ENCODE measurements at regions not wholly inside any gene's neighbourhood (a gene's known extent, or its start where the extent isn't known, plus 50 kb on each side); places are given as distances from the start of the nearest gene placed in this dataset.

DNA sequence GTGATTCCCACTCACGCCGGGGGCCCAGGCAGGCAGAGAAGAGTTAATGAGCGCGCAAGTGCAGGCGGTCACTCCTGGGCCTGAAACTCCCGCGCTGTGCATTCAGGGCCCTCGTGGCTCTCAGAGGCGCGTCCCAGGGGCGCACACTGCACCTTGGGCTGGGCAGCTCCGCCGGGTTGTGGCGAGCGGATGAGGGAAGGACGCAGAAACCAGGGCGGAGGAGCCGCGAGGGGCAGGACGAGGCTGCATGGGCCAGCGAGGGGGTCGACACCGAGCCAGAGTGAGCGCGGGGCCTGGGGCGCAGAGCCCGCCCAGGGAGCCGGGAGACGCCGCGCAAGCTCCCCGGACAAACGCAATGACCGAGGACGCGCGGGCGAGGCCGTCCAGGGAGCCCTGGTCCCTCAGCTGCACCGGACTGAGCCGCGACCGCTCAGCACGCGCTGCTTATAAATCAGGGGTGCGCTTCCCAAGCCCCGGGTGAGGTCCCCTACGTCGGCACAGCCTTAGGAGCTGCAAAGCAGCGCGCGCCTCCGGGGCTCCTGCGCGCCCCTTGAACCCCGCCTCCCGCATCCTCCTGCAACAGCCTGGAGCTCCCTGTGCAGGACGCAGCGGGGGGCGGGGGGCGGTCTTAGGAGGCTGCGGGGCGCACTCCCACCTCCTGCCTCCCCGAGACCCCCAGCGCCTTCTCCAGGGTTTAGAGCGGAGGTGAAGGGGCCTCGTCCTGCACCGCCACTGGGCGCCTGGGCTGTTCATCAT, 180.2 kb upstream of the ALKAL2 start:
- H3K9me1 ChIP-seq (replicated peaks; ENCODE audit: control insufficient read depth, extremely low read depth, insufficient read depth, low read length), result no peaks in the 10 kb centered on the region
- H3K79me2 ChIP-seq (ENCODE audit: control insufficient read depth, insufficient read depth, low read length), result no peaks in the 10 kb centered on the region
- no peak overlapping the region for H3K9ac ChIP-seq (replicated peaks; ENCODE audit: extremely low read depth, insufficient read depth, low read length)
- BruUV-seq (replicated peaks), result no TSS peak
- intact Hi-C loops (cut with micrococcal nuclease), result no loop called here
- DNase-seq (ENCODE audit: low read depth, low spot score), result no peak
- H3K4me3 ChIP-seq (replicated peaks in 1 of 3; ENCODE audit: insufficient read depth in 1 of 3, low read depth in 1 of 3, low read length in 3 of 3), result no peak overlapping the region
- dilution Hi-C loops (cut with MboI; ENCODE audit: extremely low pct_ligation_motif_present, low sequenced_read_pairs), result no loop called here
- FAIRE-seq, result no peak
- H3K4me1 ChIP-seq (ENCODE audit: control insufficient read depth, extremely low read depth, insufficient read depth, low read length), result no peaks in the 10 kb centered on the region
- POLR2A ChIA-PET, result no interaction called here
- TF ChIP-seq, protein P1, sequence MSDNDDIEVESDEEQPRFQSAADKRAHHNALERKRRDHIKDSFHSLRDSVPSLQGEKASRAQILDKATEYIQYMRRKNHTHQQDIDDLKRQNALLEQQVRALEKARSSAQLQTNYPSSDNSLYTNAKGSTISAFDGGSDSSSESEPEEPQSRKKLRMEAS (IDR thresholded peaks at IDR 0.05; ENCODE audit: insufficient read depth, insufficient read length), result no peak
- TF ChIP-seq GATA2 (IDR thresholded peaks at IDR 0.05; ENCODE audit: insufficient read depth, insufficient read length, low read depth, low read length) (no peak), POLR2AphosphoS5 (IDR thresholded peaks at IDR 0.05; ENCODE audit: insufficient read depth, low read depth, low read length) (no peak), MYC (IDR thresholded peaks at IDR 0.05; ENCODE audit: low read depth, low read length) (no peak), FOS (IDR thresholded peaks at IDR 0.05; ENCODE audit: borderline replicate concordance, insufficient read depth, low read length) (no peak), POLR2A (IDR thresholded peaks at IDR 0.05; ENCODE audit: low read depth, low read length) (no peak), JUN (IDR thresholded peaks at IDR 0.05; ENCODE audit: borderline replicate concordance, insufficient read depth, insufficient read length, low read depth) (no peak)
- TF ChIP-seq, protein P2, sequence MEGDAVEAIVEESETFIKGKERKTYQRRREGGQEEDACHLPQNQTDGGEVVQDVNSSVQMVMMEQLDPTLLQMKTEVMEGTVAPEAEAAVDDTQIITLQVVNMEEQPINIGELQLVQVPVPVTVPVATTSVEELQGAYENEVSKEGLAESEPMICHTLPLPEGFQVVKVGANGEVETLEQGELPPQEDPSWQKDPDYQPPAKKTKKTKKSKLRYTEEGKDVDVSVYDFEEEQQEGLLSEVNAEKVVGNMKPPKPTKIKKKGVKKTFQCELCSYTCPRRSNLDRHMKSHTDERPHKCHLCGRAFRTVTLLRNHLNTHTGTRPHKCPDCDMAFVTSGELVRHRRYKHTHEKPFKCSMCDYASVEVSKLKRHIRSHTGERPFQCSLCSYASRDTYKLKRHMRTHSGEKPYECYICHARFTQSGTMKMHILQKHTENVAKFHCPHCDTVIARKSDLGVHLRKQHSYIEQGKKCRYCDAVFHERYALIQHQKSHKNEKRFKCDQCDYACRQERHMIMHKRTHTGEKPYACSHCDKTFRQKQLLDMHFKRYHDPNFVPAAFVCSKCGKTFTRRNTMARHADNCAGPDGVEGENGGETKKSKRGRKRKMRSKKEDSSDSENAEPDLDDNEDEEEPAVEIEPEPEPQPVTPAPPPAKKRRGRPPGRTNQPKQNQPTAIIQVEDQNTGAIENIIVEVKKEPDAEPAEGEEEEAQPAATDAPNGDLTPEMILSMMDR (IDR thresholded peaks at IDR 0.05; ENCODE audit: extremely low read depth in 1 of 2, insufficient read depth in 1 of 2, low read depth in 1 of 2, low read length in 2 of 2), result no peak
- peaks cover 4% of the 10 kb centered on the region for H3K9me3 ChIP-seq (replicated peaks; ENCODE audit: control insufficient read depth, insufficient read depth, low read length)
- H4K20me1 ChIP-seq (replicated peaks; ENCODE audit: control insufficient read depth, extremely low read depth, insufficient read depth, low read length), result no peaks in the 10 kb centered on the region
- no peak overlapping the region for H2AFZ ChIP-seq (ENCODE audit: low read depth, low read length)
- CTCF ChIA-PET, result no interaction called here
- no peaks in the 10 kb centered on the region for H3K36me3 ChIP-seq (ENCODE audit: control insufficient read depth in 2 of 2, extremely low read depth in 1 of 2, insufficient read depth in 2 of 2, low read length in 2 of 2)
- H3K27ac ChIP-seq (ENCODE audit: insufficient read depth, low read depth, low read length), result no peak overlapping the region
- no peaks in the 10 kb centered on the region for H3K27me3 ChIP-seq (ENCODE audit: control insufficient read depth in 2 of 2, insufficient read depth in 2 of 2, low read length in 2 of 2)
- no peak overlapping the region for H3K4me2 ChIP-seq (ENCODE audit: insufficient read depth, low read length)

All from endothelial cell of umbilical vein (primary cell).